GM12892 (cell line): ENCODE measurements at regions not wholly inside any gene's neighbourhood (a gene's known extent, or its start where the extent isn't known, plus 50 kb on each side); places are given as distances from the start of the nearest gene placed in this dataset.

Source experiments
- POLR2A ChIP-seq: IDR thresholded peaks from 2 replicates; pipeline ENCODE4 v1.6.1; 2011; ENCODE audit warnings: low read depth, low read length, control low read depth
- POLR2AphosphoS5 ChIP-seq: IDR thresholded peaks from 2 replicates; pipeline ENCODE4 v1.6.1; 2011; ENCODE audit warnings: low read depth, low read length, control low read depth
- TAF1 ChIP-seq: IDR thresholded peaks from 2 replicates; pipeline ENCODE4 v1.6.1; 2011; ENCODE audit warnings: low read depth, mild to moderate bottlenecking, control low read depth, low read length, borderline replicate concordance

DNA sequence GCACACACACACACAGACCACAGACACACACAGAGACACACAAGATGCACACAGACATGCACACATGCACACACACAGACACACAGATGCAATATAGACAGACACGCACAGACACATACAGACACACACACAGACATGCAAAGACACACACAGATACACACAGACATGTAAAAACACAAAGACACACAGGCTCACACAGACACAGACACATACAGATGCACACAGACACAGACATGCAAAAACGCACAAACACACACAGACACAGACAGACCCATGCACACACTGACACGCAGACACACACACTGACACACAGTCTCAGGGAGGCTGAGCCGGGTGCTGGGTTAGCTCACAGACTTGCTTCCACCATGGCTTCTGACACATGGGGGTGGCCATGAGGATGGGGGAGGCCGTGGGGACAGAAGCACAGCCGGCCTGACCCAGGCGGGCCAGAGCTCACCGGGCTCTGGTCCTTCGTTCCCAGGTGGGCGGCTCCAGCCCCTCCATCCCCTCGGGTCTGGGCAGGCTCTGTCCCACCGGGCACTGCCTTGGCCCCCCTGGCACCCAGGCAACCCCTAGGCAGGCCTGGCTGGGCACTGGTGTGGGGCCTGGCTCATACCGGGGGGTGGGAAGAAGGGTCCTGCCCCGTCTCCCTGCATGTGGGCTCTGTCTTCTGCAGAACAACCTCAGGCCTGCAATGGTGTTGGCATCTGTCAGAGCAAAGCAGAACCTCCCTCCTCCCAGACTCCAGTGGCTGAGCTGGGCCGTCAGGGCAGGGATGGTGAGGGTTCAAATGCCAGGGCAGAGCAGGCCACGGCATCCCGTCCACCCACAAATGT is 1489.5 kb downstream of the BRD1 start:
- no peak for TF ChIP-seq POLR2AphosphoS5
- TF ChIP-seq POLR2A = no peak
- no peak for TF ChIP-seq TAF1
